OCI-LY7 (cell line): ENCODE measurements at regions not wholly inside any gene's neighbourhood (a gene's known extent, or its start where the extent isn't known, plus 50 kb on each side); places are given as distances from the start of the nearest gene placed in this dataset.

ENCODE experiments used
- CTCF ChIP-seq: fragments of 200-600 bp; sonication (generic); conservative IDR thresholded peaks from 2 replicates; pipeline ENCODE4 v1.5.1; 2014; ENCODE audit warnings: mild to moderate bottlenecking, antibody characterized with exemption, low read length, moderate library complexity, mixed read lengths
- EZH2phosphoT487 ChIP-seq: fragments of 200-600 bp; sonication (generic); IDR thresholded peaks from 2 replicates; pipeline ENCODE4 v1.6.1; 2018; ENCODE audit warnings: low read depth, borderline replicate concordance, mild to moderate bottlenecking, mixed run types, antibody characterized with exemption, low read length, moderate library complexity, mixed read lengths

GRCh38 chr5:122515709-122516431, 203.8 kb downstream of the SNCAIP start:
- peak; percentile 68 for TF ChIP-seq CTCF
- TF ChIP-seq EZH2phosphoT487 = no peak
